Activated naive CD4-positive, alpha-beta T cell treated with Interleukin-2 at 50 U/mL for 16 hours (primary cell): ENCODE measurements at regions not wholly inside any gene's neighbourhood (a gene's known extent, or its start where the extent isn't known, plus 50 kb on each side); places are given as distances from the start of the nearest gene placed in this dataset.
"Not testable (repeated sequence)": the region's sequence is repeated elsewhere in the genome, so short reads cannot be mapped to it uniquely, and the experiment has no call there.

Source experiments
- DNase-seq: peaks from one replicate; pipeline ENCODE4 v3.0.0-alpha.2; 2020

DNA sequence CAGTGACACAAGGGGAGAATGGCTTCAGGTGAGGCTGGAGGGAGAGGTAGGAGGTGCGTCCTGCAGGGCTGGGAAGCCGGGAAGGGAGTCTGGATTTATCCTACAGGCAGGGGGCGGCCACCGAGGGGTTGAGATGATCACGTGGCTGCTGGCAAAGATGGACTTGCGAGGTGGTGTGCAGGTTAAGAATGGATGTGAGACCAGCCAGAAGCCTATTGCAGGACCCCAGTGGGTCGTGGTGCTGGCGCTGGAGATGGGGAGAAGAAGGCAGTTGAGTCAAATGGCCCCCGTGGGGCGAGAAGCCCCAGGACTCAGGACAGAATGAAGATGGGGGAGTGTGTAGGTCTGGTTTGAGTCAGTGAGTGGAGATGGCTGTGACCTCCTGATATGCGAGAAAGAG is 183.1 kb downstream of the FAM43A start:
- no peak for DNase-seq

DNA sequence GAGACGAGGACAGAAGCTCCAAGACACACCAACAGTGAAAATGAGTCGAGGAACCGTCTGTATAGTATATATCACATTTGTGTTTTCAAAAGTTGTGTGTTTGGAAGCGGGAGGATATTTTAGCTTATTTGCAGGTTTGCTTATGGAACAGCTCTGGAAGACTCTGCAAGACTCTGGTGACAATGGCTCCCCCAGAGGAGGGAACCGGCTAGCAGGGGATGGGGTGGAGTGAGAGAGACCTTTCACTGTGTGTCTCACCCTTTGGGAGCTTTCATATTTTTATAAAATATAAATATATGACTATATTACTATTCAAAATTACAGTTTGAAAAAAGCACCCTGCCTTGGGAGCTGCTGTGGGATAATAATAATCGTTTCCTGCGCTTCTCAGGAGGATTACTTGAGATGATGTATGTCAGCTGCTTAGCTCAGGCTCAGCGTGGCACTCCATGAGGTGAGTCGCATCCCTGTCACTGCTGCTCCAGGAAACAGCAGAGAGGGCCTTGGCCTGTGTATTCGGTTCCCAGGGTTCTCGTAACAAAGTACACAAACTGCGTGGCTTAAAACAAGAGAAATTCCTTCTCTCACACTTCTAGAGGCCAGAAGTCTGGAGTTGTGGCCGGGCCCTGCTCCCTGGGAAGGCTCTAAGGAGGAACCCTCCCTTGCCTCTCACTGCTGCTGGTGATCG is 183.9 kb downstream of the FAM43A start:
- no peak for DNase-seq

DNA sequence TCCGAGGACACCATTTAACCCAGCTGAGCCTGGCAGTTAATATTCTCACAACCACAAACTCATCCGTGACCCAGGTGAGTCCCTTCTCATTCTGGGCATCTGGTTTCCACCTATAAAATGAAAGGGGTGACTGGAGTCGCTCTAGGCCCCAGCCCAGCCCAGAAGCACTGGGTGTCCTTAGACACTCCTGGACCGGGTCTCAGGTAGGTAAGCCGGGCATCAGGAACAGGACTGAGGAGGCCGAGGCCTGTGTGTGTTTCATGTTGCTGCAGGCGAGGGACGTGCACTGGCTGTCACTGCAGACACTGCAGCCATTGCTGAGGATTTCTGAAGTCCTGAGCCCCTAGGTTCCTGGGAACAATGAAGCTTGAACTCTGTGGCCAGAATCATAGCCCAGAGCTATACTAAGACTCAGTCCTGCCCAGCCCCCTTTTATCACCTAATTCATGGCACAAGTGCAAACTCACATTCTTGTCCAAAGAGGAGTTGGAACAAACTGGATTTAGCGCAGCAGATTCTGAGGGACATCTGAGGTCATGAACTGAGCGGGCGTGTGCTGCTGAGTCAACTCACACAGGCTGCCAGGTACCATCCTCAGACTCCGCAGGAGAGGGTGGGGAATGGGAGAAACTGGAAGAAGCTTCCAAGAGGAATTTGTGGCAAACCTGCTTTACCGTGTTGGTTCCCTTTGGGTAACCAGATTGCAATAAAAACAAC is 184.9 kb downstream of the FAM43A start:
- no peak for DNase-seq

DNA sequence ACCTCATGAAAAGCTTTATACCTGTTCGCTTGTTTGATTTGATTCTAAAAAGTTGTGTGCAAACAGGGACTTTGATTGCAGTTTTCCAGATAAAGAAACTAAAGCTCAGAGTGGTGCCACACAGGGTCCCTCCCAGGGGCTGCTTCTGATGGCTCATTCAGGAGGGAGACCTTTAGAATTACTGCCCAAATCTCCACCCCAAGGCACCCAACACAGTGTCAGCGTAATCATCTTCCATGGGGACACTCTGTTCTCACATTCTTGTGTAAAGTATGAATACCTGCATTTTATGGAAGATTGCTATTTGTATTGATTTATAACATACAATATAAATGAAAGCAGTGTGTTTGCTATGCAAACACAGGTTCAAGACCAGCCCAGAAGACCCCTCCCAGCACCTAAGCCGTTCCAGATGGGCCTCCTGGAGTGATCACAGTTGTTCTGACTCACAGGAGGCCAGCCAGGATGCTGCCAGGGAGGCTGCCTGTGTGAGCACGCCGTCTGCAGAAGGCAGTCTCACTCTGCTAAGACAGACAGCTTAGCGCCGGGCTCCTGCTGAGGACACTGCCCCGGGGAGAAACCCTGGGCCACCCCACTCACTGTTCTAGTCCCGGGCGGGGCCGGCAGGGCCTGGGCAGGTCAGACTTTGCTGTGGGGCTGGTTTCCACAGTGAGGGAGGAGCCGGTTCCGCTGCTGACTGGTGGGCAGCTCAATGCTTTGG is 185.6 kb downstream of the FAM43A start:
- DNase-seq = no peak

DNA sequence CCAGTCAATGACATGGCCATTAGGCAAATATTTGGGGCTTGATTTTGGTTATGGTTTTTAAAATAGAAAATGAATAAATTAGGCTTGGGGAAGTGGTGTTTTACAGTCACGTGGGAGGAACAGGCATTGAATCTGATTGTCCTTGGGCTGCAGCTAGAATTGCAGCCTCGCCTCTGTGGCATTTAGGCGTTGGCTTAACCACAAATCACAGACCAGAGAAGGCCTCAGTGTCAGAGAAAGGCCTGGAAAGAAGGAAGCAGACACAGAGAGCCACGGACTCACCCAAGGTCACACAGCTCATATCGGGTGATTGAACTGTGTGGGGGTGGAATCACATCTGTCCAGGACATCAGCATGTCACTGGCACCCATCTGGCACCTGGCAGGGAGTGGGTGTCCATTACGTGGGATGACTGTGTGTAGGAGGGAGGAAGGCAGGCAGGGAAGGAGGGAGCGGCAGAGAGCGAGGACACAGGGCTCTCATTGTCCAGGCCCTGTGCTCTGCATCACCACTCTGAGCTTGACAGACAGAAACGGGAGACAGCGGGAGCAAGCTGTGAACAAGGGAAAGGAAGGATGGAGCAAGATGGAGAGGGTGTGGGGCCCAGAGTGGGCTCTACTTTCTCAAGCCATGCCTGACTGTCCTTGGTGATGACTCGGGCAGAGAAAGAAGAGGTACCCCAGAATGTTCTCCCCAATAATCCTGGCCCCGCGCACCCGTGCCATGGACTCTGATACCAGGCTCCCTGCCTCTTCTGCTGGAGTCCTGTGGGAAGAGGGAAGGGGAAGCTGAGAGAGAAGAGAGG is 186.4 kb downstream of the FAM43A start:
- no peak for DNase-seq

DNA sequence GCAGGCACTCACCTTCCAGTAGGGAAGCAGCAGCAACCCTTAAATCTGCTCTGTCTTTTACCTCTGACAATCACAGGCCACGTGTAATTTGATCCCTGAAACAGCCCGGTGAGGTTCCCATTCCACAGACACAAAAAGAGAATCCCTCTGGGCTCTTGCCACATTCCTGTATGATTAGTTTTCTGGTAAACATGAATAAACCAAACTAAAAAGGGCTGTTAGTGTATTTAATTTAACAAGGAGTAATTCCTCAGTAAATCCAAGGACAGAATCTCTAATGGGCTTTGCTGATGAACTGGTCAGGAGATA is 186.9 kb downstream of the FAM43A start:
- DNase-seq = no peak

DNA sequence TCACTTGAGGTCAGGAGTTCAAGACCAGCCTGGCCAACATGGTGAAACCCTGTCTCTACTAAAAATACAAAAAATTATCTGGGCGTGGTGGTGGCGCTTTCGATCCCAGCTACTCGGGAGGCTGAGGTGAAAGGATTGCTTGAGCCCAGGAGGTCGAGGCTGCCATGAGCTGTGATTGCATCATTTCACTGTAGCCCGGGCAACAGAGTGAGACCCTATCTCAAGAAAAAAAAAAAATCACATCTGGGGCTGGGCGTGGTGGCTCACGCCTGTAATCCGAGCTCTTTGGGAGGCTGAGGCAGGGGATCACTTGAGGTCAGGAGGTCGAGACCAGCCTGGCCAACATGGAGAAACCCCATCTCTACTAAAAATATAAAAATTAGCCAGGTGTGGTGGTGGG is 187.8 kb downstream of the FAM43A start:
- DNase-seq = not testable (repeated sequence)

DNA sequence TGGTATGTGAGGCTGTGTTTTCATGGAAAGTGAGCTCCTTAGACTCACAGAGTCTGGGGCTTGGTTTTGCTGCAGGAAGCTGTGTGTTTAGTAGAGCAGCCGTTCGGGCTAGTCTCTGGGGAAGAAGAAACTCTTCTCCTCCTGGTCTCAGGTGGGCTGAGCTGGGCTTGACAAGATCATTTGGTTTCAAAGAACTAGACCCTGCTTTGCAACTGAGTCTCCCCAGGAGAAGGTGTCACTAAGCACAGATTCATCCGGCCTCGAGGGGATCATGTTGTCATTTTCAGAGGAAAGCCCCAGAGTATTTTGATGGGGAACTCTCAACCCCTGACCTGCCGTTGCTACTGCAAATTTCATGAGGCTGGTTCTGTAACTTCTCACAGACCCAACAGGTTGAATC is 188.5 kb downstream of the FAM43A start:
- no peak for DNase-seq

DNA sequence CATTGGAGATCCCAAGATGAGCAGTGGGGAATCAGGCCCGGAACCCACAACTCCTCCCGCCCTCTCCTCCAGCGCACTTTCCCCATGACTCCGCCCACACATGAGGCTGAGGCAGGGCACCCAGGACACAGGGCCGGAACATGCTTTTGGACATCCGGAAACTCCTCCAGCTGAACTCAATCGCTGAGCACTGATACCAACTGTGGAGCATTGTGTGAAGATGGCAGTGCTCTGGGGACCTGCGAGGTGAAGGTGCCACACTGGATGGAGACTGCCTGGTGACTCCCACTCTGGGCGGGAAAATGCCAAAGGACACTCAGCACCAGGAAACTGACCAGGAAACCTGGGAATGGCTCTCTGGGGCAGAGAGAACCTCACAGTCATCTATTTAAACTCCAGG is 189.1 kb downstream of the FAM43A start:
- no peak for DNase-seq

DNA sequence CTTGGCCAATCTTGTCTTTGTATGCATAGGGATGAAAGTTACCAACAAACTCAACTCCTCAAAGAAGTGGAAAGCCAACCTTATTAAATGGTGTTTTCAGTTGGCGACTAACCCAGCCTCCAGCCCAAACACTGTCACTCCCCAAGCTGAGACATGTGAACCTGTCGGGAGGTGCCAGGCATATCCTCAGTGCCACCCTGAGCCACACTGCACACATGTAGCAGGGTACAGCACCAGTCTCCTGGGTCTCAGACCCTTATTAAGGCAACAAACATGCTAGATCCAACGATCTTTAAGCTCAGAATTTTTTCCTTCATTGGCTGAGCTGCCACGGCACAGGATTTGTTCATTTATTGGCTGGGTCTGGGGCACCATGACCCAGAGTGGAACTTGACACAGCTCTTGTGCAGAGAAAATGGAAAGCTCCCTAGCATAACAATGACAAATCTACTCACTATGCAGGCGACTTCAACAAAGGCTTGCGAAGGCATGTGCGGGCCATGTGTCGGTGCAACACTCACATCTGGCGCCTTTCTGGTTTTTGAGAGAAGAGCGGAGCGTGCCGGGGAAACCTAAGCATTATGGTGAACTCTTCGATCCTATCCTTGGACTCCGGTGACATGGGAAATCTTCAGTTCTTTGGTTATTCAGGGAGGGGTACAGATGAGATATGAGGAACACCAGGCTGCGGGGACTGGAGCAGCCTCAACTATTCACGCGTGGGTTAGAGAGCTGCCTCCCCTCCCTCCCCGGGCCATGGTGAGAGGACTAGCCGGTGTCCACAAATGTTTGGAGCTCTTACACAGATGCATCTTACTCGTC is 190.1 kb downstream of the FAM43A start:
- DNase-seq = no peak

DNA sequence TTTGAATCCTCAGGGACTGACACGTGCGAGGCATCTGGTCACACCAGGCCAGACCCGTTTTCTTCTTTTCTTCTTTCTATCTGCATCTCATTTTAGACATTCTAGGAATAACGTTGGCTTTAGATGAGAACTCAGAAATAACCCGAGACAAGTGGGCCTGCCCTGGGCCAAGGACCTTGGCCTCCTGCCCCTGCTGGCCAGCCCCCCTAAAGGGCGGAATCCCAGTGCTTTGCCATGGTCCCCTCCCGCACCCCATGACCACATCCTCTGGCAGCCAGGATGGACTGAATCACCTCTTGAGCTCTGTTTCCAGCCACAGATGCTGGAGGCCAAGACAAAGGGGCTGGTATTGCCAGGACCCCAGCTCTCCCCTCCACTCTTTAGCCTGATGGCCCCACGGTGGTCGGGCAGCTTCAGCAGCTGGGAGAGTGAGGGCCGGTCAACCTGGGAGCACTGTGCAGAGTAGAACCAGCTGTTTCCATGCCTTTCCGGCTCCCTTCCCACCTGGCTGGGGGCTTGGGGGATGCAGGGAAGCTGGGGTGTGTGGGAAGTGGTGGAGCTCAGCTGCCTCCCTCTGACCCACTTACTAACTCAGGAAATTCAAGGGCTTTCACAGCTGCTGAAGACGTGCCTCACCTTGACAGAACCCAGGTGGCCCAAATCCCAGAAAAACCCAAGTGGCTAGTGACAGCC is 190.9 kb downstream of the FAM43A start:
- no peak for DNase-seq

DNA sequence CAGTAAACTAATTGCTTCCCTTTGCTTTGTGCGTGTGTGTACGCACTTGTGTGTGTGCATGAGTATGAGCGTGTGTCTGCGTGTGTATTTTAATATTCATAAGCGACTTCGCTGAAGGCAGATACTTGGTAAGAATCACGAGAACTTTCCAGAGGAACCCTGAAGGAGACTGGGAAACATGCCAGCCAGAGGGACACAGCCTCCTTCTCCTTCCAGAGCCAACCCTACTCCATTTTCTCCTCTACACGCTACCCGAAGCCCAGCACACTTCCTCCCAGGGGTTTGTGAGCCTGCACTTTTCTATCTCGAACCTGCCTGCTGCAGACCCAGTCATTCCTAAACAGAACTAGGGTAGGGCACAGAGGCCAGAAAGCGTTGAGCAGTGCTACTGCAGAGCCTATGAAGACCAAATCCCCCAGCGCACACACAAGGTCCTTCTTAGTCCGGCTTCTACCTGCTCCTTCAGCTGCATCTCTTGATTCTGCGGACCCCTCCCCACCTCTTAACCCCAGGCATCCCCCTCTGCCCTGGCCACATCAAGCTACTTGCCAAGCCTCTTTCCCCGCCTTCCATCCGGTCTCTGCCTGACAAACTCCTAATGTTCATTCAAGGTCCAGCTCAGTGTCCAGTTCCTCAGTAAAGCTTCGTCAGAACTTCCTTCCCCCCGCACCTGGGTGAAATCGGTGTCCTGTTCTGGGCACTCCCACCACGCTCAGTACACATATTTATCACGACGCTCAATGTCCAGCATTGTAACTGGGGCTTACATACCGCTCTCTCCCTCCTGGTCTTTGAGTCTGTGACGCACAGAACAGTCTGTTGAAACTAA is 191.8 kb downstream of the FAM43A start:
- DNase-seq = no peak

DNA sequence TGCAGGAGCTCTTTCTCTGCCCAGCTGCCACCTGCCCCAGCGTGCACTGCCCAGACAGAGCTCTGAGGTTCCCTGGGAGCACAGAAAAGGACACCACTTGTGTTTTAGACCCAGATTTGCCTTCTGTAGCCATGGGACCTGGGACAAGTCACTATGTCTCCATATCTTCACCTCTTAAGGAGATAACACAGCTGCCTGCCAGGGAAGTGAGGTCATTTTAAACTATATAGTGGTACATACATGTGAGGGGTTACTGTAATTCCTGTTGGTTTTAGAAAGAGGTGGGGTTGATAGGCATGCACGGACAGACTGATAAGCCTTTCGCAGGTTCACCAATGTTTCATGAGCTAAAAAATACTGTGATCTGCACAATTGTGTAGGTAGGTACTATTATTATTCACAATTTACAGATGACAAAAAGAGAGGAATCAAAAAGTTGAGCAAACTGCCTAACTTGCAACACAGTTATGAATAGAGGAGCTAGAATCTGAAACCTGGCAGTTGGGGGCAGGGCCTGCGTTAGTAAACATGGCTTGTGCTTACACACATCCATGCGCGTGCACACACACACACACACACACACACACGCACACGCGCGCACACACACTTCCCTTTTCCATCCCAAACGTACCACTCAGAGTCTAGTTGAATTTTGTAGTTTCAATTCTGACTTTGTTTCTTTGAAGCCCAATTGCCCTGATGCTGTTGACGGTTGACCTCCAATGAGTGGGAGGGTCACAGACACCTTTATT is 193.6 kb downstream of the FAM43A start:
- no peak for DNase-seq

DNA sequence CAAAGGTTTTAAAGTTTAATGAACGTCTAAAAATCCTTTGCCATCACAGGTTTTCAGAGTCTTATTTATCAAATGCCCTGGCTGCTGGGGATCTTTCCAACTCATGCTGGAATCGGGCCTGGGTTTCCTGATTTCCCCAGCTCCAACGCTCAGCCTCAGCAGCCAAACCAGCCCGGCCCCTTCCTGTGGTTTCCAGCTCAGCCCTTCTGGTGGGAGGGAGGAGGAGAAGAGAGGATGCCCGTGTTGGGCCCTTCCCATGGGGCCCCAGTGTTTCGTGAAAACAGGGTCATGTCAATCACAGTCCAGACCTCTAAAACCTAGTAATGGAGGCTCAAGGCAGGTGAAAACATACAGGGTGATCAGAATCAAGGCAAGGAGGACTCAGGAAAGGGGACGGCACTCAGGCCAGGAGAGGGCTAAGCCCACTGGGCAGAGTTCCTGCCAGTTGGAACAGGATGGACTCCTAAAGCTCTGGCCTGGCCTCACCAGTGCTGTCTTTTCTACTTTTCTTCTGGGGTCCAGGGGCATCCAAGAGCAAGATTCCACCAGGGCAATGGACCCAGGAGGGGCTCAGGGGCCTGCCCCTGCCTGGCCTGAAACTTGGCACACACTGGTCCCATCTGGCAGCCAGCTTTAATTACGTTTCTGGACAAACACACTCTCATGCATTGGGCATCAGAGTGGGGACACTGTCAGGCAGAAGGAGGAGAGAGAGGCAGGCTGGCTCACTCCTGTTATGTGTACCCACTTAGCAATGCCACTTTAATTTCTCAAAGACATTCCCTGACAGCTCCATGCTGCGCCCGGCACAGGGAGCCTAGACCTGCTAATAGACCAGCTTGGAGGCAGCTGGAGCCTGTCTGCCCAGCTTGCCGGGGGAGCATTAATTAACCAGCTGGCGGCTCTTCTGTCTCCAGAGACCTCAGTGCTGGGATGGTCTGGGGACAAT is 194.6 kb downstream of the FAM43A start:
- DNase-seq = no peak

DNA sequence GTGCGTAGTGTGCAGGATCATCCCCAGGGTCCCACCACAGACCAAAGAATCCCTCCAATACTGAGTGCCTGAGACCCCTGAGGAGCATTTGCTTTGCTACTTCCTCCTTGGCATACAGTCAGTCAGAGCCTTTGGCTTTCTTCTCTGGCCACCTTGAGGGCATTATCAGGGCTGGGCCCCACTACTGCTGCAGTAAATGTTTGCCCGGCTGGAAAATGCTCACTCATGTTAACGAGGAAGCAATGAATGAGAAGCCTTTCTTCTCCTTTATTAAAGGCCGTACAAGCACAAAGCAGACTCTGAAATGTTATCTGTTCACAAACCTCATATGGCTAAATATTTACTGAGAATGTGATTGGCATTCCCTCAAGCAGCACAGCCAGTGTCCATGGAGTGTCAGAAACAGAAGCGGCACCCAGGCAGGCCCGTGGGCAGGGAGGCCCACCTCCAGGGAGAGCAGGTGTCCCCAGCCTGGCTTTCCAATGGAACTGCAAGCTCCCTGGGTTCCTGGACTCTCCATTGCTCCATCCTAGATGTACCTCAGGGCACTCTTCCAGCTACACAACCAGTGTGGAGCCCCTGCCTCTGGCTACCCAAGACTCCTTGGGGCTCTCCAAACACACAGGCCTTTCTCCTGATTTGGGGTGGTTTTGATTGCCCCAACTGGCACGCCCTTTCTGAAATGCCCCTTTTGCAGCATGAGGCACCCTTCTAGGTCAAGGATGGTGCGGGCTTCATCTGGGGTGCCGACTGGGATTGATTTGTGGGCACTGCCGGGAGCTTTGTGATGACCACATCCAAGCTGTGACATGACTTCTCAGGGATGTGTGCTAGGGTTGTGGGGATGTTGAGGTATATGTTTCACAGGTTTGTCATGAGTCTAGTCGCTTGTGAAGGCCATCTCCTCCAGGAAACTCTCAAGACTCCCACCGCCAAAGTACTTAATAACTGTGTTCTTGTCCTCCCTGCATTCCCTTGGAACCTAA is 195.6 kb downstream of the FAM43A start:
- DNase-seq = no peak

DNA sequence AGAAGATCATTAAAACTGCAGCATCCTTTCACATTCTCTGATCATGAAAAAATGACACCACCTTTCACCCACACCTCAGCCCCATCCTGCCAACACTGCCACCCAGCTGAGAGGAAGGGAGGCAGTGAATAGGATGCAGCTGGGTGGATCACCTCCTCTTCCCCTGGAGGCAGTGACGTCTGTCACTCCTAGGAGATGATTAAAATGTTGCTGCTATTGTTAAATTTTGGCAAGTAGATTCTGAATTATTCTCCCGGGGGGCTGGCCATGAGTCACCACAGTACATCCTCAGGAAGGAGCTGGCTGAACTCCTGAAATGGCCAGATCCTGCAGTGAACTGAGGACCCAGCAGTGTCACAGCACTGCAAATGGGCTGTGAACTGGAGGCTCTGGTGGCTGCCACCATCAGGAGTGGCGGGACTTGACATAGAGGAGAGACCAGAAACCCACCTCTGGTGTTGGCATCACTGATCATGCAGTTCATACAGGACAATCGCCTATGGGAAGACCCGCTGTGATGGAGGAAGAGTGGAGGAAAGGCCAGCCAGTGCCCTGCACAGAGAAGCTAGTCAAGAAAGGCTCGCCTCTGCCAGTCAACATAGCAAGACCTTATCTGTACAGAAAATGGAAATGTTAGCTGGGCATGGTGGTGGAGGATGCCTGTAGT is 199.1 kb downstream of the FAM43A start:
- DNase-seq = no peak

DNA sequence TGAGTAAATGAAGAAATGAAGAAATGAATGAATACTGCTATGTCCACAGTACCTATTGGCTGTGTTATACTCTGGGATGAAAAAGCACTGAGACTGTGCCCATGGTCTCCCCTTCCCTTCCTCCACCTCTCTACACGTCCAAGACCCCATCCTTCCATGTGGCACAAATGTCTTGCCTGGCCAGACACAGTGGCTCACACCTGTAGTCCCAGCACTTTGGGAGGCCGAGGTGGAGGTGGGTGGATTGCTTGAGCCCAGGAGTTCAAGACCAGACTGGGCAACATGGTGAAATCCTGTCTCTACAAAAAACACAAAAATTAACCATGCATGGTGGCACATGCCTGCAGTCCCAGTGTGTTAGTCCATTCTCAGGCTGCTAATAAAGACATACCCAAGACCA is 200.1 kb downstream of the FAM43A start:
- no peak for DNase-seq
